ENCODE measurements at regions not wholly inside any gene's neighbourhood (a gene's known extent, or its start where the extent isn't known, plus 50 kb on each side); places are given as distances from the start of the nearest gene placed in this dataset.

DNA sequence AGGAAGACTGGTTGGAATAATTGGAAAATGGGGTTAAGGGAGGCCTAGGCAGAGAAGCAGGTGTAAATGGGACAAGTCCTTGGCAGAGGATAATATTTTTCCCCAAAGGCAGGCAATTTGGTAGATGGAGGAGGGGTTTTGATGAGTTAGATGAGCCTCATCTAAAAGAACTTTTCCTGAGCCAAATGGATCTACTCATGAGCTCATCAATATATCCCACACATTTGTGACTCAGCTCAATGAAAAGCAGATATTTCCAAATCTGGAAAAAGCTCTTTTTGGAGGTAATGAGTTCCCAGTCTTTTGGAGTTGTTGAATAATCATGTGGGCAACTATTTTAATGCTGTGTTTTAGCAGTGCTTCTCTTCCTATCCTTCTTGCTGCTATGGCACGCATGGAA, 685.5 kb upstream of the CITED2 start:
- in situ Hi-C loops (cut with MboI), result no loop called here
- FAIRE-seq, result no peak
- ATAC-seq, result no peak

More for the DNA sequence above, 685.5 kb upstream of the CITED2 start:
- Histone ChIP-seq H4K20me1 (replicated peaks; ENCODE audit: control insufficient read depth, insufficient read depth, low read length) (no peaks in the 10 kb centered on the region), H3K9ac (ENCODE audit: insufficient read depth in 1 of 2, low read depth in 2 of 2, low read length in 2 of 2) (no peak overlapping the region), H3K4me2 (ENCODE audit: insufficient read depth, low read length) (no peak overlapping the region), H2AFZ (ENCODE audit: low read depth, low read length) (no peak overlapping the region), H3K27ac (ENCODE audit: extremely low read depth, low read depth, low read length) (no peak overlapping the region), H3K9me3 (replicated peaks; ENCODE audit: control insufficient read depth, insufficient read depth, low read depth, low read length) (no peaks in the 10 kb centered on the region), H3K79me2 (ENCODE audit: control insufficient read depth, insufficient read depth, low read length) (no peaks in the 10 kb centered on the region), H3K36me3 (ENCODE audit: control insufficient read depth, insufficient read depth, low read length) (no peaks in the 10 kb centered on the region), H3K9me1 (ENCODE audit: control insufficient read depth, insufficient read depth, low read length) (no peaks in the 10 kb centered on the region), H3K4me1 (replicated peaks in 1 of 2; ENCODE audit: control insufficient read depth in 2 of 2, insufficient read depth in 2 of 2, low read length in 2 of 2) (no peaks in the 10 kb centered on the region), H3K27me3 (ENCODE audit: control insufficient read depth in 2 of 2, insufficient read depth in 2 of 2, low read length in 2 of 2) (no peaks in the 10 kb centered on the region), H3K4me3 (no peak overlapping the region)
- CTCF ChIA-PET (ENCODE audit: low intra/inter-chr PET ratio), result no interaction called here
- POLR2A ChIA-PET, result no interaction called here
- DNase-seq (ENCODE audit: extremely low read depth in 1 of 4, low spot score in 3 of 4), result no peak
- BruUV-seq (replicated peaks), result no TSS peak
- TF ChIP-seq SETDB1 (IDR thresholded peaks at IDR 0.05; ENCODE audit: low read length), result no peak
- TF ChIP-seq RBFOX2 (IDR thresholded peaks at IDR 0.05; ENCODE audit: low read depth, low read length), result no peak
- TF ChIP-seq, protein P1, sequence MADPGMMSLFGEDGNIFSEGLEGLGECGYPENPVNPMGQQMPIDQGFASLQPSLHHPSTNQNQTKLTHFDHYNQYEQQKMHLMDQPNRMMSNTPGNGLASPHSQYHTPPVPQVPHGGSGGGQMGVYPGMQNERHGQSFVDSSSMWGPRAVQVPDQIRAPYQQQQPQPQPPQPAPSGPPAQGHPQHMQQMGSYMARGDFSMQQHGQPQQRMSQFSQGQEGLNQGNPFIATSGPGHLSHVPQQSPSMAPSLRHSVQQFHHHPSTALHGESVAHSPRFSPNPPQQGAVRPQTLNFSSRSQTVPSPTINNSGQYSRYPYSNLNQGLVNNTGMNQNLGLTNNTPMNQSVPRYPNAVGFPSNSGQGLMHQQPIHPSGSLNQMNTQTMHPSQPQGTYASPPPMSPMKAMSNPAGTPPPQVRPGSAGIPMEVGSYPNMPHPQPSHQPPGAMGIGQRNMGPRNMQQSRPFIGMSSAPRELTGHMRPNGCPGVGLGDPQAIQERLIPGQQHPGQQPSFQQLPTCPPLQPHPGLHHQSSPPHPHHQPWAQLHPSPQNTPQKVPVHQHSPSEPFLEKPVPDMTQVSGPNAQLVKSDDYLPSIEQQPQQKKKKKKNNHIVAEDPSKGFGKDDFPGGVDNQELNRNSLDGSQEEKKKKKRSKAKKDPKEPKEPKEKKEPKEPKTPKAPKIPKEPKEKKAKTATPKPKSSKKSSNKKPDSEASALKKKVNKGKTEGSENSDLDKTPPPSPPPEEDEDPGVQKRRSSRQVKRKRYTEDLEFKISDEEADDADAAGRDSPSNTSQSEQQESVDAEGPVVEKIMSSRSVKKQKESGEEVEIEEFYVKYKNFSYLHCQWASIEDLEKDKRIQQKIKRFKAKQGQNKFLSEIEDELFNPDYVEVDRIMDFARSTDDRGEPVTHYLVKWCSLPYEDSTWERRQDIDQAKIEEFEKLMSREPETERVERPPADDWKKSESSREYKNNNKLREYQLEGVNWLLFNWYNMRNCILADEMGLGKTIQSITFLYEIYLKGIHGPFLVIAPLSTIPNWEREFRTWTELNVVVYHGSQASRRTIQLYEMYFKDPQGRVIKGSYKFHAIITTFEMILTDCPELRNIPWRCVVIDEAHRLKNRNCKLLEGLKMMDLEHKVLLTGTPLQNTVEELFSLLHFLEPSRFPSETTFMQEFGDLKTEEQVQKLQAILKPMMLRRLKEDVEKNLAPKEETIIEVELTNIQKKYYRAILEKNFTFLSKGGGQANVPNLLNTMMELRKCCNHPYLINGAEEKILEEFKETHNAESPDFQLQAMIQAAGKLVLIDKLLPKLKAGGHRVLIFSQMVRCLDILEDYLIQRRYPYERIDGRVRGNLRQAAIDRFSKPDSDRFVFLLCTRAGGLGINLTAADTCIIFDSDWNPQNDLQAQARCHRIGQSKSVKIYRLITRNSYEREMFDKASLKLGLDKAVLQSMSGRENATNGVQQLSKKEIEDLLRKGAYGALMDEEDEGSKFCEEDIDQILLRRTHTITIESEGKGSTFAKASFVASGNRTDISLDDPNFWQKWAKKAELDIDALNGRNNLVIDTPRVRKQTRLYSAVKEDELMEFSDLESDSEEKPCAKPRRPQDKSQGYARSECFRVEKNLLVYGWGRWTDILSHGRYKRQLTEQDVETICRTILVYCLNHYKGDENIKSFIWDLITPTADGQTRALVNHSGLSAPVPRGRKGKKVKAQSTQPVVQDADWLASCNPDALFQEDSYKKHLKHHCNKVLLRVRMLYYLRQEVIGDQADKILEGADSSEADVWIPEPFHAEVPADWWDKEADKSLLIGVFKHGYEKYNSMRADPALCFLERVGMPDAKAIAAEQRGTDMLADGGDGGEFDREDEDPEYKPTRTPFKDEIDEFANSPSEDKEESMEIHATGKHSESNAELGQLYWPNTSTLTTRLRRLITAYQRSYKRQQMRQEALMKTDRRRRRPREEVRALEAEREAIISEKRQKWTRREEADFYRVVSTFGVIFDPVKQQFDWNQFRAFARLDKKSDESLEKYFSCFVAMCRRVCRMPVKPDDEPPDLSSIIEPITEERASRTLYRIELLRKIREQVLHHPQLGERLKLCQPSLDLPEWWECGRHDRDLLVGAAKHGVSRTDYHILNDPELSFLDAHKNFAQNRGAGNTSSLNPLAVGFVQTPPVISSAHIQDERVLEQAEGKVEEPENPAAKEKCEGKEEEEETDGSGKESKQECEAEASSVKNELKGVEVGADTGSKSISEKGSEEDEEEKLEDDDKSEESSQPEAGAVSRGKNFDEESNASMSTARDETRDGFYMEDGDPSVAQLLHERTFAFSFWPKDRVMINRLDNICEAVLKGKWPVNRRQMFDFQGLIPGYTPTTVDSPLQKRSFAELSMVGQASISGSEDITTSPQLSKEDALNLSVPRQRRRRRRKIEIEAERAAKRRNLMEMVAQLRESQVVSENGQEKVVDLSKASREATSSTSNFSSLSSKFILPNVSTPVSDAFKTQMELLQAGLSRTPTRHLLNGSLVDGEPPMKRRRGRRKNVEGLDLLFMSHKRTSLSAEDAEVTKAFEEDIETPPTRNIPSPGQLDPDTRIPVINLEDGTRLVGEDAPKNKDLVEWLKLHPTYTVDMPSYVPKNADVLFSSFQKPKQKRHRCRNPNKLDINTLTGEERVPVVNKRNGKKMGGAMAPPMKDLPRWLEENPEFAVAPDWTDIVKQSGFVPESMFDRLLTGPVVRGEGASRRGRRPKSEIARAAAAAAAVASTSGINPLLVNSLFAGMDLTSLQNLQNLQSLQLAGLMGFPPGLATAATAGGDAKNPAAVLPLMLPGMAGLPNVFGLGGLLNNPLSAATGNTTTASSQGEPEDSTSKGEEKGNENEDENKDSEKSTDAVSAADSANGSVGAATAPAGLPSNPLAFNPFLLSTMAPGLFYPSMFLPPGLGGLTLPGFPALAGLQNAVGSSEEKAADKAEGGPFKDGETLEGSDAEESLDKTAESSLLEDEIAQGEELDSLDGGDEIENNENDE (IDR thresholded peaks at IDR 0.05; ENCODE audit: low read depth, low read length), result no peak
- no peak for TF ChIP-seq KDM1A (IDR thresholded peaks at IDR 0.05)
- TF ChIP-seq RBM39 (optimal IDR thresholded peaks at IDR 0.05; ENCODE audit: low read depth, low read length), result no peak
- no peak for TF ChIP-seq TAF9B (IDR thresholded peaks at IDR 0.05; ENCODE audit: partially characterized antibody)
- intact Hi-C loops (cut with micrococcal nuclease), result loop anchor here (10.0 kb wide), 1 partner anchor 1505 kb away; no protein-coding TSS in a partner anchor
- WGBS (ENCODE audit: insufficient coverage, low coverage, missing lambda C conversion rate), result 5% methylated on average over 1 of the region's 1 CpG

Data from K562 (cell line).